Esophagus squamous epithelium (tissue), 5 donors: ENCODE measurements at regions not wholly inside any gene's neighbourhood (a gene's known extent, or its start where the extent isn't known, plus 50 kb on each side); places are given as distances from the start of the nearest gene placed in this dataset.

Source experiments
- DNase-seq: peaks from one replicate; lab custom pipeline; 2025; lab: John Stamatoyannopoulos, UW
- H3K27ac ChIP-seq, 4 donors: fragments of 200-600 bp; sonication (generic); one replicate each; pipeline ENCODE4 v1.5.1; 2016 to 2019; ENCODE audit warnings: mild to moderate bottlenecking in 1 of 4
- H3K27me3 ChIP-seq, 4 donors: fragments of 200-600 bp; sonication (generic); 1 replicate in 3 of 4; 2 replicates in 1 of 4; pipeline versions ENCODE4 v1.5.1 to v1.6.0; 2017 to 2021; ENCODE audit warnings: antibody characterized with exemption in 1 of 4
- H3K36me3 ChIP-seq, 3 donors: fragments of 200-600 bp; sonication (generic); one replicate each; pipeline ENCODE4 v1.5.1; 2016 to 2019
- H3K4me1 ChIP-seq, 3 donors: fragments of 200-600 bp; sonication (generic); one replicate each; pipeline ENCODE4 v1.5.1; 2017 to 2019
- H3K4me3 ChIP-seq, 4 donors: fragments of 200-600 bp; sonication (generic); 1 replicate in 3 of 4; 2 replicates in 1 of 4; pipeline ENCODE4 v1.5.1; 2016 to 2019; ENCODE audit warnings: mild to moderate bottlenecking in 2 of 4, moderate library complexity in 1 of 4
- H3K9me3 ChIP-seq, 3 donors: fragments of 200-600 bp; sonication (generic); one replicate each; pipeline ENCODE4 v1.5.1; 2016 to 2019
- CTCF ChIP-seq, 6 experiments: fragments of 450-650 bp in 4 of 6; fragments of 200-600 bp in 2 of 6; sonication (generic) in 2 of 6; IDR thresholded peaks; one replicate each; pipeline ENCODE4 v1.5.1; 2016 to 2019; ENCODE audit warnings: antibody characterized with exemption in 6 of 6, mild to moderate bottlenecking in 4 of 6, moderate library complexity in 4 of 6
- POLR2A ChIP-seq, 4 donors: fragments of 450-650 bp; IDR thresholded peaks; one replicate each; pipeline ENCODE4 v1.6.1; 2017; ENCODE audit warnings: antibody characterized with exemption in 4 of 4, mild to moderate bottlenecking in 4 of 4, moderate library complexity in 3 of 4
- WGBS, 2 donors: methylation state at CpG; one replicate each; pipeline ENCODE4 v1.1.5; 2018; 5-methylcytosine and 5-hydroxymethylcytosine counted together
- intact Hi-C: fragments of 100-400 bp; cut with DNase I; formaldehyde crosslinking; loops from one replicate; pipeline ENCODE4 v1.15.0; 2022
- donor health status: DM: yes; HTN: yes; CAD: no.

GRCh38 chr1:101465941-101466340, 229.1 kb downstream of the S1PR1 start:
- no peaks in the 10 kb centered on the region for H3K27me3 ChIP-seq
- H3K27ac ChIP-seq = no peak overlapping the region
- no peak overlapping the region for H3K4me3 ChIP-seq
- TF ChIP-seq CTCF (IDR thresholded peaks at IDR 0.05) (no peak), POLR2A (IDR thresholded peaks at IDR 0.05) (no peak)
- intact Hi-C loops = no loop called here
- H3K36me3 ChIP-seq = no peaks in the 10 kb centered on the region
- WGBS, 2 donors = 86 to 93% methylated on average over 2 of the region's 2 CpGs
- no peaks in the 10 kb centered on the region for H3K4me1 ChIP-seq
- no peak for DNase-seq
- H3K9me3 ChIP-seq = no peaks in the 10 kb centered on the region

DNA sequence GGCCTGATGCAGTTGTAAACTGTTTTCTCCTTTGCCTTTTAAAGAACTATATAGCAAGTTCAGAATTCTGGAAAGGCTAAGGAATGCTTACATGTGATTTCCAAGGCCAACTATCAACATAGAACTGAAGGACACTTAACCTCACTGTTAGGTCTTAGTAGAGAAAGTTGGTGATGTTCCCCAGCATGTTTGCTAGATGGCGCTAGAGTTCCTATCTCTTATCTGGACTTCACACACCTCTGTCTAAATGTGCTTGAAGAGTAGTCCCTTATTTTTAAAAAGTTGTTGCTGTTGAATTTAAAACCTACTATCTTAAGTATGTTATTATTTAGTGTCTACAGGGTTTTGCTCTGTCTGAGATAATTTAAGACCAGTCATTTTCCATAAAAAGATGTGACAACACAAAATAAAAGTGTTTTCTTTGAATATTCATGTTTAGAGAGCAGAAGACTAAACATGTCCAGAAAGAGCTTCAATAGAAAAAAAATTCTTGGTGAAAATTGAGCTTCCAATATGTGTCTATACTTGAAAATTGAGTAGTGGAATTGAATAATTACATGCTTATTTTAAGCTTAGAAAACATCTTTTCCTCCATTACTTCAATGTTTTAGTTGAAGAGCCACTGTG, 237.3 kb downstream of the S1PR1 start:
- H3K27me3 ChIP-seq = no peaks in the 10 kb centered on the region
- H3K36me3 ChIP-seq = no peaks in the 10 kb centered on the region
- H3K4me1 ChIP-seq = no peaks in the 10 kb centered on the region
- intact Hi-C loops = no loop called here
- DNase-seq = no peak
- WGBS, 2 donors = 0% methylated on average over 1 of the region's 1 CpG
- H3K4me3 ChIP-seq = no peak overlapping the region
- TF ChIP-seq CTCF (IDR thresholded peaks at IDR 0.05) (peak in 1 of 6 experiments; percentile 19), POLR2A (IDR thresholded peaks at IDR 0.05) (no peak)
- no peak overlapping the region for H3K27ac ChIP-seq
- peaks cover 0 to 8% (median 0%) of the 10 kb centered on the region in 3 donors for H3K9me3 ChIP-seq

DNA sequence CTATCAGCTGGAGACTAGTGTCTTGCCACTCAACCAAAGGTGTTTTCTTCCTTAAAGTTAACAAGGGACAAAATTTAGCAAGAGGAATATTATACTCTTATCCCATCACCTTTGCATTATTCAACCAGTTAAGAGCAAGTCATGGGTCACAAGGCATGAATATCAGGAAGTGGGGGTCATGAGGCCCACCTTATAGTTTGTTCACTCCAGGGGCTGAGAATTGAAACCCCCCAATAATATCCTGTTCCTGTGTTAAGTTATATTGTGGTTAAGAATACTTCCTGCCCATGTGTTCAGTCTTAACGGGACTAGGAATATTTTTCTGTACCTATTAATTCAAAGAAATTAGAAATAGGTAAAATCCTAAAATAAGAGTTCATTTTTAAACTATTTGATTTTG, 239.7 kb downstream of the S1PR1 start:
- Histone ChIP-seq H3K9me3 (peaks cover 0 to 8% (median 0%) of the 10 kb centered on the region in 3 donors), H3K4me1 (no peaks in the 10 kb centered on the region), H3K27me3 (no peaks in the 10 kb centered on the region), H3K27ac (no peak overlapping the region), H3K36me3 (no peaks in the 10 kb centered on the region), H3K4me3 (no peak overlapping the region)
- intact Hi-C loops = no loop called here
- no peak for DNase-seq
- TF ChIP-seq POLR2A (IDR thresholded peaks at IDR 0.05) = no peak
- no peak for TF ChIP-seq CTCF (IDR thresholded peaks at IDR 0.05)
- WGBS, 2 donors = 64 to 68% methylated on average over 1 of the region's 1 CpG

DNA sequence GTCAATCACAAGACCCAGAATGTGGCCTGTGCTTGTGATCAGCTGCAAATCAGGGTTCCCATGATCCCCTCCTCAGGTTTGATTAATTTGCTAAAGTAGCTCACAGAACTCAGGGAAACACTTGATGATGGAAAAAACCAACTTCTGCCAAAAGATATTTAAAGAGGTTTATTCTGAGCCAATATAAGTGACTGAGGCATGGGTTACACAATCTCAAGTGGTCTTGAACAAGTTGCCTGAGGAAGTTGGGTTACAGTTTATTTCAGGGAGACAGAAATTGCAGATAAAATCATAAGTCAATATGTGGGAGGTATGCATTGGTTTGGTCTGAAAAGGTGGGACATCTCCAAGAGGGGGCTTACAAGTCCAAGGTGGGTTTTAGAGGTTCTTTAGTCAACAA, 243.1 kb downstream of the S1PR1 start:
- no peak for DNase-seq
- Histone ChIP-seq H3K9me3 (no peaks in the 10 kb centered on the region), H3K36me3 (no peaks in the 10 kb centered on the region), H3K4me3 (no peak overlapping the region), H3K4me1 (no peaks in the 10 kb centered on the region), H3K27ac (no peak overlapping the region), H3K27me3 (no peaks in the 10 kb centered on the region)
- no peak for TF ChIP-seq POLR2A (IDR thresholded peaks at IDR 0.05)
- TF ChIP-seq CTCF (IDR thresholded peaks at IDR 0.05) = no peak
- intact Hi-C loops = no loop called here

- 75% methylated on average over 4 of the region's 4 CpGs for WGBS, 2 donors
- no peak overlapping the region for H3K4me3 ChIP-seq
Observed at GRCh38 chr1:101482306-101482705, 245.5 kb downstream of the S1PR1 start.

More at GRCh38 chr1:101482306-101482705, 245.5 kb downstream of the S1PR1 start:
- Histone ChIP-seq H3K36me3 (no peaks in the 10 kb centered on the region), H3K27ac (no peak overlapping the region), H3K4me1 (peaks cover 0 to 7% (median 0%) of the 10 kb centered on the region in 3 donors), H3K27me3 (no peaks in the 10 kb centered on the region), H3K9me3 (no peaks in the 10 kb centered on the region)
- DNase-seq = no peak
- no peak for TF ChIP-seq POLR2A (IDR thresholded peaks at IDR 0.05)
- no peak for TF ChIP-seq CTCF (IDR thresholded peaks at IDR 0.05)
- intact Hi-C loops = no loop called here
